ENCODE measurements at regions not wholly inside any gene's neighbourhood (a gene's known extent, or its start where the extent isn't known, plus 50 kb on each side); places are given as distances from the start of the nearest gene placed in this dataset.

DNA sequence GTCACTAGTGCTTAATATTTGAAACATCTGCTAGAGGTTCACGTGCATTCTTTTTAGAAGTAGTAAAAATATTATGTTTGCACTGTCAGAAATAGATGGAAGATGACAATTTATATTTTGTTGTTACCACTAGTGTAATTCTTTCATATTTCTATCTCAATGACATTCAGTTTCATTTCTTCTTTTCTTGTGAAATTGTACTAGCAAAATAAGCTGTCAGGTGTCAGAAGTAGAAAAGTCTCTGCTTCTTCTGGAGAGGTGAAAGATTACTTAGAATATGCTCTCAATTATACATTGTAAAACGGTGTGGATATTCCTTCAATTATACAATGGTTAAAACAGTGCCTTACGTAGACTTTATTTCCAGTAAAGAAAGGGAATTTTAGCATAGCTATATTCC lies 395.4 kb downstream of the CSNK1G3 start:
- no peak overlapping the region for H3K27ac ChIP-seq
- TF ChIP-seq, protein P1, sequence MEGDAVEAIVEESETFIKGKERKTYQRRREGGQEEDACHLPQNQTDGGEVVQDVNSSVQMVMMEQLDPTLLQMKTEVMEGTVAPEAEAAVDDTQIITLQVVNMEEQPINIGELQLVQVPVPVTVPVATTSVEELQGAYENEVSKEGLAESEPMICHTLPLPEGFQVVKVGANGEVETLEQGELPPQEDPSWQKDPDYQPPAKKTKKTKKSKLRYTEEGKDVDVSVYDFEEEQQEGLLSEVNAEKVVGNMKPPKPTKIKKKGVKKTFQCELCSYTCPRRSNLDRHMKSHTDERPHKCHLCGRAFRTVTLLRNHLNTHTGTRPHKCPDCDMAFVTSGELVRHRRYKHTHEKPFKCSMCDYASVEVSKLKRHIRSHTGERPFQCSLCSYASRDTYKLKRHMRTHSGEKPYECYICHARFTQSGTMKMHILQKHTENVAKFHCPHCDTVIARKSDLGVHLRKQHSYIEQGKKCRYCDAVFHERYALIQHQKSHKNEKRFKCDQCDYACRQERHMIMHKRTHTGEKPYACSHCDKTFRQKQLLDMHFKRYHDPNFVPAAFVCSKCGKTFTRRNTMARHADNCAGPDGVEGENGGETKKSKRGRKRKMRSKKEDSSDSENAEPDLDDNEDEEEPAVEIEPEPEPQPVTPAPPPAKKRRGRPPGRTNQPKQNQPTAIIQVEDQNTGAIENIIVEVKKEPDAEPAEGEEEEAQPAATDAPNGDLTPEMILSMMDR (conservative IDR thresholded peaks at IDR 0.05): no peak
- TF ChIP-seq ZFX (IDR thresholded peaks at IDR 0.05): no peak

DNA sequence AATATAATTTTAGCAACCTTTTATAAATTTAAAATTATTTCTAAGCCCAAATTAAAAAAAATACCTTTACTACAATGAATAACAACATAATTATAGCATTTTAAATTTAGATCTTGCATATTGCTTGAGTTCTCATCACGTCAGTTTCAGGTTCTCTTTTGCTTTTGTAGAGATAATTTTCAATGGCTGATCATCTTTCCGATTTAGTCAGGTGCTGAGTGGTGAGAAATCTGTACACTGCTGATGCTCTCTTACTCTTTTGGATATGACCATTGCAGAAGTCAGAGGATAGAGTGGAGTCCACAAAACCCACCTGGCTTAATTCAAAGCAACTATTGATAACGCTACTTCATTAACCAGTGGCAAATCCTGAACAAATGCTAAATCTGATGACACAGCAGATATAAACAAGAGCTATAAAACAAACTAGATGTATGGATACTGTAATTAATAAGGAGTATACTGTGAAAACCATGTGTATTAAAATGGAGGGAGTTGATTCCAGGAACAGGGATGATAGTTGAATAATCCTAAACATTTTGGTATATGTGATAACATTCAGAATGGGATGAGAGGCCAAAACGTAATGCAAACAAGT lies 394.8 kb downstream of the CSNK1G3 start:
- no peak for TF ChIP-seq ZFX (IDR thresholded peaks at IDR 0.05)
- TF ChIP-seq, protein P1 (conservative IDR thresholded peaks at IDR 0.05): no peak
- H3K27ac ChIP-seq: no peak overlapping the region

DNA sequence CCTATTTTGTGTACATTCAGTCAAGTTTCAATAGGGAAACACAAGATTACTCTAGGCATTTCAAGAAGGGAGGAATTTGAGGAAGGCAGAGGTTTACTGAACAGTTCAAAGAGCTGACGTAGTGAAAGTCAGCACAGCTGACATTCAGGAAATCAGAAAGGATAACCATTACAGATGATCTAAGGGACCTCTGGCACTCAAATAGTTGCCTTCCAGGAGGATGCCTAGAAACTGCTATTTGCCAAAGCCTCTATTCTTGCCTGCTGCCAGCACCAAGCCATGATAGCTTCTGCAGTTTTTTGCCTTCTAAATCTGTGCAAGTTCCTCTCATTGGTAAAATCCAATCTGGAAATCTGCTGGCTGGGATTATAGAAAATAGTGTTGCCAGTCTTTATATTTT lies 373.1 kb downstream of the CSNK1G3 start:
- TF ChIP-seq, protein P1 (conservative IDR thresholded peaks at IDR 0.05): no peak
- no peak for TF ChIP-seq ZFX (IDR thresholded peaks at IDR 0.05)
- H3K27ac ChIP-seq: no peak overlapping the region

DNA sequence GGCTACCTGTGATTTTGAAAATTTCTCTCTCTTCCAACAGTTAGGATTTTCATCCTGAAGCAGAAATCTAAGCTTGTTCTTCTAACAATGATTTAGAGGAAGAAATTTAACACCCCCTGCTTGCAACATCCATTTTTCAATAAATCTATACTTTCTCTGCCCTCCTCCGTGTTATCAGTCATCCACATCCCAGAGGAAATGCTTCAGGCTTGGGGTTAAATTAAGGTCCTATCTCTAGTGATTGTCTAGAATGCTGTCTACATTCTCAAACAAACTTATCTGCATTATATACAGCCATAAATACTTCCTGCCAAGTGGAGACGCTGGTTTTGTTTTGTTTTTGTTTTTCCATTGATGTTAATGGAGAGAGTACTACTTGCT lies 371.0 kb downstream of the CSNK1G3 start:
- H3K27ac ChIP-seq: no peak overlapping the region
- TF ChIP-seq ZFX (IDR thresholded peaks at IDR 0.05): no peak
- TF ChIP-seq, protein P1 (conservative IDR thresholded peaks at IDR 0.05): no peak

DNA sequence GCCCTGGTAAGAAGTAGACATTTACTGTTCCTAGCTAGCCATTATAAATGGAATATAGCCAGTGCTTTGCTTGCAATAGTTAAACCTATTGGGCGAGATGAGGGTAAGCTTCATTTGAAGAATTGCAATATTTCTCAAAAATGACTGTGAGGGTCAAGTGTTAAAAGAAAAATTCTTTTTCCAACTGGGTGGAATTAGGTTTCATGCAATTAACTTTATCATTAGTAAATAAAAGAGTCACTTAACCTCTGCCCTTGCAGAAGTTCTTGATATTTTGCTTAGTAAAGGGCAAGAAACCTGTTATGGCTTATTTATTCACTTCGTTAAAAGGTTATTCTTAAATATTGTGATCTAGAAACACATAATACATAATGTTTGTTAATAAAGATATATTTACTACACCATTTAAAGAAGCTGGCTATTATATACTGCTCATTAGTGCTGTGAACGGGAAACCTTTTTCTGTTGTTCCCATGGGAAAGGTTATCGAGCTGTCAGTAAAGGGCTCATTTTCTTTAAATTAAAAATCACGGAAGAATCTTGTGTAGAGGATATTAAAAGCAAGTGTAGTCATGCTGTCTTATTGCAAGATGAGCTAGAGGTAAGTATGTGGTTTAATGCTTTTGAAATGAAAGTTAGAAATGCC lies 370.5 kb downstream of the CSNK1G3 start:
- TF ChIP-seq ZFX (IDR thresholded peaks at IDR 0.05): no peak
- TF ChIP-seq, protein P1 (conservative IDR thresholded peaks at IDR 0.05): no peak
- no peak overlapping the region for H3K27ac ChIP-seq

DNA sequence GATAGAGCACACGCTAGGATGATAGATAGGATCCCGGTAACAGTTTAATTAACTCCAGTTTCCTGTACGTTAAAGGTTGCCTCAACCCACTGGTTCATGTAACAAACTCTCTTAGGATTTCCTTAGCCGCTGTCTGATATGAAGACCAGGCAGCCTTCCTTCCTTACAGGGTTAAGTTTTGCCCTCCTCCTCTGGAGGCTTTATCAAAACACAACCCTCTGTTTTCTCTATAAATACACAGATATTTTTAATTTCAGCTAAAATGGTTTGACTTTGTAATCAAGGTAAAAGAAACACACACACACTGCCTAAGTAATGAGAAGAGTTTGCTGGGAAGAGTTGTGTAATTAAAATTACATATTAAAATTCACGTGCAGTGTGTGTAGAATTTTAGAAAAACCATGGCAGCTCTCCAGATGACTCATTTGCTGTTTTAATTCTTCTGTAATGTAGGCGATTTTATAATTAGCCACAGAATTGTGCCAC lies 369.8 kb downstream of the CSNK1G3 start:
- TF ChIP-seq, protein P1 (conservative IDR thresholded peaks at IDR 0.05): no peak
- TF ChIP-seq ZFX (IDR thresholded peaks at IDR 0.05): no peak
- no peak overlapping the region for H3K27ac ChIP-seq

DNA sequence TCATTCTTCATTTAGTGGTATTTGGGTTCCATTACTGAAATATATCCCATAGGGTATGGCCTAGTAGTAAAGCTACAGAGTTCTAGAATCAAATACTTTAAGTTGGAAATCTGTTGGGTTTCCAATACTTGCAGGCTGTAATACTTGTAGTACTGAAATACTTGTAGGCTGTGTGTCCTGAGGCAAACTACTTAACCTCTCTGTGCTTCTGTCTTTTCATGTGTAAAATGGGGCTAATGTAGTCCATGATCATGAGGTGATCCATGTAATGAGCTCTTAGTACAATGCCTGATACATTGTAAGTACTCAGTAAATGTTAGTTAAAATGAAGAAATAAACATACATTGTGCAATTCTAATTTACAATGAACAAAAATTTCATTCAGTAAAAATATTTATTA lies 368.9 kb downstream of the CSNK1G3 start:
- no peak overlapping the region for H3K27ac ChIP-seq
- TF ChIP-seq, protein P1 (conservative IDR thresholded peaks at IDR 0.05): no peak
- no peak for TF ChIP-seq ZFX (IDR thresholded peaks at IDR 0.05)
